Naive B cell (primary cell): ENCODE measurements at regions not wholly inside any gene's neighbourhood (a gene's known extent, or its start where the extent isn't known, plus 50 kb on each side); places are given as distances from the start of the nearest gene placed in this dataset.

Experiments
- ATAC-seq, 2 donors: fragments of 150-1000 bp; cut with Tn5 transposase; 2 replicates each; pipeline ENCODE4 v1.10.0; 2021; ENCODE audit warnings: low read depth in 2 of 2, mild to moderate bottlenecking in 2 of 2, moderate library complexity in 2 of 2
- DNase-seq: peaks from one replicate; pipeline ENCODE4 v3.0.0; 2022
- H3K27ac Mint-ChIP-seq, 6 donors: one replicate each; pipeline ENCODE4 v1.8.0; 2020 to 2022; ENCODE audit warnings: mild to moderate bottlenecking in 6 of 6, mixed read lengths in 6 of 6, moderate library complexity in 5 of 6, inconsistent platforms in 2 of 6
- H3K27me3 Mint-ChIP-seq, 3 donors: one replicate each; pipeline ENCODE4 v1.8.0; 2021 to 2022; ENCODE audit warnings: mixed read lengths in 3 of 3, mild to moderate bottlenecking in 1 of 3
- H3K36me3 Mint-ChIP-seq, 2 donors: one replicate each; pipeline ENCODE4 v1.8.0; 2020 to 2022; ENCODE audit warnings: mixed read lengths in 2 of 2, inconsistent platforms in 1 of 2, mild to moderate bottlenecking in 1 of 2
- H3K4me1 Mint-ChIP-seq, 3 donors: one replicate each; pipeline ENCODE4 v1.8.0; 2020 to 2022; ENCODE audit warnings: mixed read lengths in 3 of 3, inconsistent platforms in 1 of 3, mild to moderate bottlenecking in 1 of 3, moderate library complexity in 1 of 3
- H3K4me3 Mint-ChIP-seq, 8 donors: one replicate each; pipeline ENCODE4 v1.8.0; 2020 to 2022; ENCODE audit warnings: mild to moderate bottlenecking in 8 of 8, mixed read lengths in 8 of 8, moderate library complexity in 8 of 8, inconsistent platforms in 2 of 8
- H3K9me3 Mint-ChIP-seq, 7 donors: one replicate each; pipeline ENCODE4 v1.8.0; 2020 to 2022; ENCODE audit warnings: mixed read lengths in 7 of 7, mild to moderate bottlenecking in 5 of 7, inconsistent platforms in 2 of 7, moderate library complexity in 1 of 7

DNA sequence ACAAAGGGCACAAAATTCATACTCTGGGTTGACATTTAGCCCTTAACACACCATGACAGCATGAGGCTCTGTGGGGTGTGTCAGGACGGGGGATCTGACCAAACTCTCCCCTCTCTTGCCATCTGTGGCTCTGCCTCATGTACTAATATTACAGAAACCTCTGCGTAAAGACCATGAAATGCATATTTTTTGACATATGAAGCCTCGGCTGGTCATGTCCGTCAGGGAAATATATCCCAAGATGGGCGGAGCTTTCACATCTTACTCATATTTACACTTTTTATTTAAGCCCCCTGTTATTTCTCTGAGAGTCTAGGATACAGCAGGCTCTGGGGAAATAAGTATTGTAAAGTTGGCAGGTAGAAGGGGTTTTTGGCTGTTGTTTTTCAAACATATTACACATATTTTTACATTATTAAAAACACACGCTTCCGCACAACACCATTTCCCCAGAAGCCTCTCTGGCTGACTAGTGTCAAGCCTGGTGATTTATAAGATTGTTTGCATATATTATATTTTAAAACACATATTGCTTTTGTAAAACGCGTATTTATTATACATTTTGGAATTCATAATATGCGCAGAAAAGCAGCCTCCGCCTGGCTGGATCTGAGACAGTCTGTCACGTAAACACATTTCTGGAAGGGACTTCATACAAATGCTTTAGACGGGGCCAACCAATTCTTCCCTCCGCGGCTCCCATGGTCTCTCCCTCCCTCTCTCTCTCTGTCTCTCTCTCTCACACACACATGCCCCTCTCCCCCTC, 237.7 kb upstream of the ZFHX3 start:
- no peak overlapping the region for H3K27ac Mint-ChIP-seq
- peaks cover 0 to 20% (median 11%) of the 10 kb centered on the region in 3 donors for H3K27me3 Mint-ChIP-seq
- peaks cover 0 to 5% (median 0%) of the 10 kb centered on the region in 7 donors for H3K9me3 Mint-ChIP-seq
- no peak for ATAC-seq
- no peak overlapping the region for H3K4me3 Mint-ChIP-seq
- no peaks in the 10 kb centered on the region for H3K4me1 Mint-ChIP-seq
- H3K36me3 Mint-ChIP-seq = no peaks in the 10 kb centered on the region
- DNase-seq = no peak

DNA sequence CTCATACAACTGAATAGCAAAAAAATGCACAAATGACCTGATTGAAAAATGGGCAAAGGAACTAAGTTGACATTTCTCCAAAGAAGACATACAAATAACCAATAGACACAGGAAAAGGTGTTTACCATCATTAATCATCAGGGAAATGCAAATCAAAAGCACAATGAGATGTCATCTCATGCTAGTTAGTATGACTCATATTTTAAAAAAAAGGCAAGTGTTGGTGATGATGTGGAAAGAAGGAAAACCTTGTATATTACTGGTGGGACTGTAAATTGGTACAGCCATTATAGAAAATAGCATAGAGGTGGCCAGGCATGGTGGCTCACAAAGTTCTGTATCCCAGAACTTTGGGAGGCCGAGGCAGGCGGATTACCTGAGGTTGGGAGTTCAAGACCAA, 232.5 kb upstream of the ZFHX3 start:
- H3K4me1 Mint-ChIP-seq = no peaks in the 10 kb centered on the region
- DNase-seq (no peak), ATAC-seq (no peak)
- H3K27me3 Mint-ChIP-seq = peaks cover 0 to 16% (median 14%) of the 10 kb centered on the region in 3 donors
- H3K27ac Mint-ChIP-seq = no peak overlapping the region
- peaks cover 0 to 26% (median 6%) of the 10 kb centered on the region in 7 donors for H3K9me3 Mint-ChIP-seq
- H3K36me3 Mint-ChIP-seq = no peaks in the 10 kb centered on the region
- H3K4me3 Mint-ChIP-seq = no peak overlapping the region

DNA sequence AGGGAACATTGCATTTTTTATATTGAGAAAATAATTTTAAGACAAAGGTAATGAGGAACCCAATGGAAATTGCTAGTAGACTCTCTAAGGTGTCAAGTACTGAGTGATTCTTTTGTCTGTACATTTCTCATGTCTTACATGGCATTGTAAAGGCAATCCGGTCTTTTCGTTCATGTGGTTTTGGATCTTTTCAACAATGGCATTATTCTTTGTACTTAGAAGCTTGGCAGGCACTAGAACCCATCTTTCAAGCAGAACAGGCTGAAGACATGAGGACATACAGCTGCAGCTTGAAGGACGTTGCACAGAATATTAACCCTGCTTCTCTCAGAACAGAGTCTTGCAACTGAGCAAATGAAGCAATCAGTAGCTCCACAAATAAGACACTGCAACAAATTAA, 231.5 kb upstream of the ZFHX3 start:
- H3K27ac Mint-ChIP-seq = no peak overlapping the region
- peaks cover 3 to 16% (median 8%) of the 10 kb centered on the region in 3 donors for H3K27me3 Mint-ChIP-seq
- H3K4me3 Mint-ChIP-seq = no peak overlapping the region
- no peaks in the 10 kb centered on the region for H3K4me1 Mint-ChIP-seq
- peaks cover 0 to 26% (median 6%) of the 10 kb centered on the region in 7 donors for H3K9me3 Mint-ChIP-seq
- DNase-seq (no peak), ATAC-seq (no peak)
- H3K36me3 Mint-ChIP-seq = no peaks in the 10 kb centered on the region

DNA sequence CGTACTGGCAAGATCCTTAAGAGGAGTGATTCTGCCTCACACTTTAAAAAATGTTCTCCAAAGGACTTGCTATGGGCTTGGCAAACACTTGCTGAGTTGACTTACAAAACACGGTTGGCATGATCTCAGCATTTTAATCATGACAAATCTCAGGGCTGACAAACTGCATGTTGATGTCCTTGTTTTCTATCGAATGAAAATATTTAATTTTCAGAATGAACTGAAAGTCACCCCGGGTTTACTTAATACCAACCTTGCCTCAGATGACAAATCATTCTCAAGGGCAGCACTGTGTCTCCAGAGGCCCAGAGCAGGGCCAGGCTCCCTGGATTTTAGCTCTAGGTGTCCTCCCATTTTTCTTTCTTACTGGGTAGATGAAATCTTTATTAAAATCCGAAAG, 229.1 kb upstream of the ZFHX3 start:
- Mint-ChIP-seq H3K27me3 (peaks cover 6 to 16% (median 8%) of the 10 kb centered on the region in 3 donors), H3K4me3 (no peak overlapping the region), H3K27ac (no peak overlapping the region), H3K36me3 (no peaks in the 10 kb centered on the region), H3K9me3 (peaks cover 0 to 26% (median 6%) of the 10 kb centered on the region in 7 donors), H3K4me1 (no peaks in the 10 kb centered on the region)
- no peak for DNase-seq
- no peak for ATAC-seq

DNA sequence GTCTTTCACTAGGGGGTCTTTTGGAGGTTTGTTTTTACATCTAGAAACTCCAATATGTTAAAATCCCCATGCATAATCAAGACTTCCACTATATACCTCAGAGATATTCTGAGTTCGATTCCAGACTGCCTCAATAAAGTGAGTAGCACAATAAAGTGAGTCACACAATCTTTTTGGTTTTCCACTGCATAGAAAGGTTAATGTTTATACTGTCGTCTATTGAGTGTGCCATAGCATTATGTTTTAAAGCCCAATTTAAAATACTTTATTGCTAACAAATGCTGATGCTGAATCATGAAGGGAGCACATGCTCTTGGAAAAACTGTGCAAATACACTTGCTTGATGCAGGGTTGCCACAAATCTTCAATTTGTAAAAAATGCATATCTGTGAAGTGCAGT, 227.5 kb upstream of the ZFHX3 start:
- Mint-ChIP-seq H3K4me1 (no peaks in the 10 kb centered on the region), H3K27me3 (peaks cover 6 to 9% (median 8%) of the 10 kb centered on the region in 3 donors), H3K4me3 (no peak overlapping the region), H3K27ac (no peak overlapping the region), H3K9me3 (peaks cover 0 to 19% (median 4%) of the 10 kb centered on the region in 7 donors), H3K36me3 (no peaks in the 10 kb centered on the region)
- no peak for ATAC-seq
- DNase-seq = no peak

DNA sequence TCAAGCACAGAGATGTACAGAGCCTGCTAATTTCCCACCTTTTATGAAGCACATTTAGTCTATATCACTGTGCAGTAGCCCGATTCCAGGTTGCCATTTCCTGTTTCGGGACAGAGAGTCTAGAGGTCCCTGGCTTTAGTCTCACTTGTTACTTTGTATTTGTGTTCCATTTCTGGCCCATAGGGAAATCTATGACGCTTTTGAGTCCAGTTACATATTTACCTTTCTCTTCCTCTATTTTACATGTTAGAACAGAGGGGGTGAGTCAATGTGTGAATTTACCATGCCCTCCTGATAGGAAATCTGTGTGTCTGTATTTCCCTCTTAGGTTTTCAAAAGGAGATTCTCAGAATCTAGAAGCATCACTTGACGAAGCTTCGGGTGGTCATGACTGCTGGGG, 227.1 kb upstream of the ZFHX3 start:
- Mint-ChIP-seq H3K27ac (no peak overlapping the region), H3K4me3 (no peak overlapping the region), H3K4me1 (no peaks in the 10 kb centered on the region), H3K27me3 (peaks cover 5 to 6% (median 6%) of the 10 kb centered on the region in 3 donors), H3K36me3 (no peaks in the 10 kb centered on the region), H3K9me3 (peaks cover 0 to 16% (median 4%) of the 10 kb centered on the region in 7 donors)
- DNase-seq = no peak
- ATAC-seq = no peak

DNA sequence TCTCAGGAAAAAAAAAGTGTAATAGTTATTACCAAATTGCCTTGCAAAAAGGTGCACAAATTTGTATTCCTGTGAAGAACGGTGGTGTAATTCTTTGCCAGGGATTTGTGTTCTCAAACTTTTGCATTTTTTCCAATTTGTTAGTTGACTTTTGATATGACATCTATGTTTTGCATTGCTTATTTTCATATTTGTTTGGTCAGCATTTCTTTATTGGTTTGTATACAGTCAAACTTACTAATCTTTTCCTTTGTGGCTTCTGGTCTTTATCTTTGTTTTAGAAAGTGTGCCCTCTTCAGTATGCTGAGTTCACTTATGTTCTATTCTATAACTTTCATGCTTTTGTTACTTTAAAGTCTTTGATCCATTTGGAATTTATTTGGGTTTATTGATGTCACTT, 226.2 kb upstream of the ZFHX3 start:
- no peak for DNase-seq
- H3K36me3 Mint-ChIP-seq = no peaks in the 10 kb centered on the region
- no peak overlapping the region for H3K4me3 Mint-ChIP-seq
- ATAC-seq = no peak
- H3K4me1 Mint-ChIP-seq = no peaks in the 10 kb centered on the region
- peaks cover 0 to 16% (median 4%) of the 10 kb centered on the region in 7 donors for H3K9me3 Mint-ChIP-seq
- H3K27me3 Mint-ChIP-seq = peaks cover 0 to 6% (median 0%) of the 10 kb centered on the region in 3 donors
- H3K27ac Mint-ChIP-seq = no peak overlapping the region

DNA sequence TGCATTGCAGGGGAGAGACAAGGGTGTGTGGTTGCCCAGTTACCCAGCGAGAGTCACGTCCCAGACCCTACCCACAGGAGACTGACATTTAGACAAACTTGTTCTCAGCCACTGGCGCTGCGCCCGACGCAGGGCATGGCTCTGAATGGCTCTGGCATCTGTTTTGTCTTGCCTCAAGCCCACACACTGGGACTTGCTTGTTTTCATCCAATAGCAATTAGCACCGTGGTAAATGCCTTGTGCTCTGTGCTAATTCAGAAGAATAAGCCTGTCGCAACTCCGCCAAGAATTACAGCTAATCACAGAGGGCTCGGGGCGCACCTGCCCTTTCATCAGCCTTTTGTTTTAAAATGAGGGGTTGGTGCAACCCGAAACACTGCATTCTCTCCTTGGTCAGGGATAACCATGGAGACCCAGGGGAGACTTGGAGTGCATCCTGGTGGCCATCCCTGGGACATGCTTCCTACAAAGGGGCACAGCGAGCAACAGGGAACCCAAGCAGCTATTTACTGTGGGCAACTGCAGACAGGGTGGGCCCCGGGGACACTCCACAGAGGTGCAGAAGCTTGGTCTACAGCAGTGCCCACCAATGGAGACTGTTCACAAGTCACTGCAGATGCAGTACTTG, 220.6 kb upstream of the ZFHX3 start:
- H3K9me3 Mint-ChIP-seq = peaks cover 0 to 8% (median 0%) of the 10 kb centered on the region in 7 donors
- ATAC-seq = no peak
- peaks cover 3 to 17% (median 7%) of the 10 kb centered on the region in 3 donors for H3K27me3 Mint-ChIP-seq

DNA sequence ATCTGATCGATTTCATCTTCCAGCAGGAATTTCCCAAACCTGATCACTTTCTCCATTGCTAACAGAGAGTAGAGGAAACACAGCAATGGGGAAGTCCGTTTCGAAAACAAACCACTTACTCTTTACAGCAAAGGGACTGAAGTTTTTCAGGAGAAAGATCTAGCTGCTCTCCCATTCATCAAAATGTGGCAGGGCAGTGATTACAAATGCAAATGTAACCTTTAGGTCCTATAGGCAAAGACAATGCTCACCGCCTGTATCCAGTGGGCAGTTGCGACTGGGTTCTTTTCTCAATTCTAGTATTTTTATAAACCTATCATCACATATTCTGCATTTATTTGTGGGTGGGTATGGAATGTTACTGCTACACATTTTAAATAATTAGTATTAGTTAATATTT, 218.0 kb upstream of the ZFHX3 start:
- H3K27ac Mint-ChIP-seq = no peak overlapping the region
- DNase-seq (no peak), ATAC-seq (no peak)
- peaks cover 3 to 25% (median 7%) of the 10 kb centered on the region in 3 donors for H3K27me3 Mint-ChIP-seq
- no peaks in the 10 kb centered on the region for H3K4me1 Mint-ChIP-seq
- H3K4me3 Mint-ChIP-seq = no peak overlapping the region
- H3K9me3 Mint-ChIP-seq = peaks cover 5 to 12% (median 6%) of the 10 kb centered on the region in 7 donors
- peaks cover 5 to 9% of the 10 kb centered on the region in 2 donors for H3K36me3 Mint-ChIP-seq

More for the DNA sequence above, 220.6 kb upstream of the ZFHX3 start:
- Mint-ChIP-seq H3K4me1 (no peaks in the 10 kb centered on the region), H3K4me3 (no peak overlapping the region), H3K27ac (no peak overlapping the region), H3K36me3 (no peaks in the 10 kb centered on the region)
- no peak for DNase-seq

DNA sequence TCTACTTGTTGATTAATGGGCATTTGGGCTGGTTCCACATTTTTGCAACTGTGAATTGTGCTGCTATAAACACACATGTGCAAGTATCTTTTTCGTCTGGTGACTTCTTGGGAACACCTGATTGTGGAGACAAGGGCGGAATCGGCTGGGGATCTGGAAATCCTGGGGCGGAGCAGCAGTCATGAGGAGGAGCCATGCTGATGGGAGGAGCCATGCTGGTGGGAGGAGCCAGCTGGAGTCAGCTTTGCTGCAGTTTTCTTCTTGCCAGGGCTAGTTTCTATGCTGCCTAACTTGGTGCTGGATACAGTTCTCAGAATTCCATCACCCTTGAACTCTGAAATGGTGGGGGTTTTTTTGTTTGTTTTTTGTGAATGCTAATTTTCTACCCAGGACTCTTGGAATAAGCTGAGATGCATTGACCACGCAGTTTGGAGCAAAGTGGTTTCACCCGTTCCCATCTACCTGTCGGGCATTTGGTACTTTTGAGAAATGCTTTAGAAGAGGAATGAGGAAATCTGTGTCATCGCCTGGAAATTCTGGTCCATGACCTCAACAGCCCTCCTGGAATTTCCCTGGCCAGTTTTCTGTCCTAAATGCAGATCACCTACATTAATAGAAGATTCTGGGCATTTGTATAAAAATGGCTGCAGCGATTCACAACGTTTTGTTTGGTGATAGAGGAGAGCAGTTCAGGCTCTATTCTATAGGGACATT, 217.4 kb upstream of the ZFHX3 start:
- H3K27ac Mint-ChIP-seq = peak overlapping the region in 1 of 6 donors; percentile 2
- H3K4me1 Mint-ChIP-seq = no peaks in the 10 kb centered on the region
- H3K36me3 Mint-ChIP-seq = peaks cover 5 to 9% of the 10 kb centered on the region in 2 donors
- DNase-seq = no peak
- peak overlapping the region in 1 of 8 donors; percentile 17 for H3K4me3 Mint-ChIP-seq
- peaks cover 3 to 25% (median 7%) of the 10 kb centered on the region in 3 donors for H3K27me3 Mint-ChIP-seq
- peaks cover 5 to 12% (median 6%) of the 10 kb centered on the region in 7 donors for H3K9me3 Mint-ChIP-seq
- ATAC-seq = no peak

DNA sequence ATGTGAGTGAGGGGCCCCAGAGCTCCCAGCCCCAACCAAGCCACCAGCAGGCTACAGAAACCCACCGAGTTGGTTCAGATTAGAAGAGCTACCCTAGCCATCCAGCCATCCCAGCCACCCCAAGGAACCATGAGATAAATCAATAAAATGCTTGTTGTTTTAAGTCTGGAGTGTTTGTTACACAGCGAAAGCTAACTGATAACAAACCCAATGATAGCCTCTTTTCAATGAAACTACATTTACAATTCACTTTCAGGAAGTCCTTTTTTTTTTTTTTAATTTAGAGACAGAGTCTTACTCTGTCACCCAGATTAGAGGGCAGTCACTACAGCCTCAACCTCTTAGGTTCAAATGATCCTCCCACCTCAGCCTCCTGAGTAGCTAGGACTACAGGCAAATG, 215.0 kb upstream of the ZFHX3 start:
- H3K36me3 Mint-ChIP-seq = peaks cover 5 to 9% of the 10 kb centered on the region in 2 donors
- no peak overlapping the region for H3K27ac Mint-ChIP-seq
- DNase-seq = no peak
- no peaks in the 10 kb centered on the region for H3K4me1 Mint-ChIP-seq
- ATAC-seq = no peak
- peaks cover 5 to 12% (median 6%) of the 10 kb centered on the region in 7 donors for H3K9me3 Mint-ChIP-seq
- H3K4me3 Mint-ChIP-seq = no peak overlapping the region
- H3K27me3 Mint-ChIP-seq = peaks cover 3 to 25% (median 7%) of the 10 kb centered on the region in 3 donors

DNA sequence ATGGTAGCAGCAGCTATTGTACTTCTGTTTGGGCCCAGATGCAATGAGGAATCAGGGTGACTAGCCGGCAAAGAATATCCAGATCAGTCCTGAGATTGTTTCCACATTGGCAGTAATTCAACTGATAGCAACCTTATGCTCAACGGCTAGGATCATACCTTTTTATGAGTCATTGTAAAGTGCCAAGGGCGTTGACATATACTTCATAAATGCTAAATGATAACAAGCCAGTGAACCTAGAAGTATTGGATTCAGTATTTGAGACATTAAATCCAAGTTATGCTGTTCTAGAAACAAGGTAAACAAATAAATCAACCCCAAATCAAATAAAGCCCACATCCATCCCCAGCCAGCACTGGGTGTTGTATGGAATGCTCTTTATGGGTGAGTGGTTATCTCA, 207.1 kb upstream of the ZFHX3 start:
- H3K27ac Mint-ChIP-seq = no peak overlapping the region
- DNase-seq (no peak), ATAC-seq (no peak)
- no peaks in the 10 kb centered on the region for H3K4me1 Mint-ChIP-seq
- H3K27me3 Mint-ChIP-seq = no peaks in the 10 kb centered on the region
- H3K4me3 Mint-ChIP-seq = no peak overlapping the region
- no peaks in the 10 kb centered on the region for H3K36me3 Mint-ChIP-seq
- peaks cover 0 to 9% (median 0%) of the 10 kb centered on the region in 7 donors for H3K9me3 Mint-ChIP-seq

DNA sequence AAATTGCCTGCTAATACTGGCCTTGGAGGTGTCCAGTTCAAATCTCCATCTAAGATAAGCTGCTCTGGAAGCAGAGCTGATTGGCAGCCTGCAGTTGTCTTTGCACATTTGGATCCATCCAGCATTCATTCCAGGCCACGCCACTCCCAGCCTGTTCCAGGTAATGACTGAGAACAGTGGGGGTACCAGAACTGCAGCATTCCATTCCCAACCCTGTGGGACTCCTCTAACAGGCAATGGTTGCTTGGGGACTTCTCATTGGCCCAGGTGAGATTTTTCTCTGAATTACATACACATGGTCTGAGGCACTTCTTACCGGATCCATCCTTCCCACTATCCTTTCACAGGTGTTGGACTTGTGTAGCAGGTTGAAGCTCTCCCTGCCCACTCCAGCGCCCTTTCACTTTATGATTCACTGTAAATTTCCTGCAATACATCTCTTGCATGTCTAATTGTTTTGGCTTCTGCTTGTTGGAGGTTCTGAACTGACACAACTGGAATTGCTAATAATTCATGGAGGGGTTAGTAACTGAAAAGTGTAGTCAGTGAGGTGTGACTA, 206.1 kb upstream of the ZFHX3 start:
- no peaks in the 10 kb centered on the region for H3K27me3 Mint-ChIP-seq

More for the DNA sequence above, 206.1 kb upstream of the ZFHX3 start:
- H3K27ac Mint-ChIP-seq = no peak overlapping the region
- no peaks in the 10 kb centered on the region for H3K4me1 Mint-ChIP-seq
- H3K4me3 Mint-ChIP-seq = no peak overlapping the region
- ATAC-seq (no peak), DNase-seq (no peak)
- no peaks in the 10 kb centered on the region for H3K36me3 Mint-ChIP-seq
- peaks cover 0 to 9% (median 0%) of the 10 kb centered on the region in 7 donors for H3K9me3 Mint-ChIP-seq
